ENCODE measurements at regions not wholly inside any gene's neighbourhood (a gene's known extent, or its start where the extent isn't known, plus 50 kb on each side); places are given as distances from the start of the nearest gene placed in this dataset.

GRCh38 chr11:123378096-123378495 lies 52.0 kb upstream of the GRAMD1B start:
- DNase-seq (ENCODE audit: low read depth), result no peak

- no peak for DNase-seq (ENCODE audit: low read depth)
These were observed 52.7 kb upstream of the GRAMD1B start for GRCh38 chr11:123377355-123377754.

- no peak for DNase-seq (ENCODE audit: low read depth)
These were observed 54.2 kb upstream of the GRAMD1B start for GRCh38 chr11:123375832-123376231.

- DNase-seq (ENCODE audit: low read depth), result no peak
These were observed 55.5 kb upstream of the GRAMD1B start for GRCh38 chr11:123374622-123374968.

- no peak for DNase-seq (ENCODE audit: low read depth)
These were observed 56.1 kb upstream of the GRAMD1B start for GRCh38 chr11:123373754-123374621.

GRCh38 chr11:123371506-123372297 lies 58.4 kb upstream of the GRAMD1B start:
- no peak for DNase-seq (ENCODE audit: low read depth)

GRCh38 chr11:123366924-123367323 lies 63.1 kb upstream of the GRAMD1B start:
- no peak for DNase-seq (ENCODE audit: low read depth)

- DNase-seq (ENCODE audit: low read depth), result no peak
These were observed 64.1 kb upstream of the GRAMD1B start for GRCh38 chr11:123365955-123366354.

GRCh38 chr11:123364080-123364479 lies 66.0 kb upstream of the GRAMD1B start:
- no peak for DNase-seq (ENCODE audit: low read depth)

- DNase-seq (ENCODE audit: low read depth), result no peak
These were observed 66.5 kb upstream of the GRAMD1B start for GRCh38 chr11:123363556-123363955.

- no peak for DNase-seq (ENCODE audit: low read depth)
These were observed 67.1 kb upstream of the GRAMD1B start for GRCh38 chr11:123362941-123363340.

- no peak for DNase-seq (ENCODE audit: low read depth)
These were observed 67.9 kb upstream of the GRAMD1B start for GRCh38 chr11:123362186-123362585.

GRCh38 chr11:123361110-123361509 lies 69.0 kb upstream of the GRAMD1B start:
- DNase-seq (ENCODE audit: low read depth), result no peak

GRCh38 chr11:123360267-123360936 lies 69.7 kb upstream of the GRAMD1B start:
- DNase-seq (ENCODE audit: low read depth), result no peak

- no peak for DNase-seq (ENCODE audit: low read depth)
These were observed 71.9 kb upstream of the GRAMD1B start for GRCh38 chr11:123357990-123358827.

- DNase-seq (ENCODE audit: low read depth), result no peak
These were observed 72.6 kb upstream of the GRAMD1B start for GRCh38 chr11:123357353-123357989.

- no peak for DNase-seq (ENCODE audit: low read depth)
These were observed 73.5 kb upstream of the GRAMD1B start for GRCh38 chr11:123356539-123356938.

- DNase-seq (ENCODE audit: low read depth), result no peak
These were observed 75.6 kb upstream of the GRAMD1B start for GRCh38 chr11:123354371-123354975.

GRCh38 chr11:123351375-123351774 lies 78.7 kb upstream of the GRAMD1B start:
- DNase-seq (ENCODE audit: low read depth), result no peak

GRCh38 chr11:123349382-123349781 lies 80.7 kb upstream of the GRAMD1B start:
- DNase-seq (ENCODE audit: low read depth), result no peak

- no peak for DNase-seq (ENCODE audit: low read depth)
These were observed 85.2 kb upstream of the GRAMD1B start for GRCh38 chr11:123344790-123345357.
